HUES48 (cell line): ENCODE measurements at regions not wholly inside any gene's neighbourhood (a gene's known extent, or its start where the extent isn't known, plus 50 kb on each side); places are given as distances from the start of the nearest gene placed in this dataset.

Source experiments
- H3K27ac ChIP-seq: one replicate; pipeline ENCODE4 v1.7.0; 2013; ENCODE audit warnings: low read depth, low read length, inconsistent platforms
- H3K27me3 ChIP-seq: 2 replicates; pipeline ENCODE4 v1.6.1; 2013; ENCODE audit warnings: mild to moderate bottlenecking, low read length; ENCODE audit not compliant: control insufficient read depth, insufficient read depth
- H3K36me3 ChIP-seq: 2 replicates; pipeline ENCODE4 v1.6.1; 2013; ENCODE audit warnings: low read length; ENCODE audit not compliant: control insufficient read depth, insufficient read depth
- H3K4me1 ChIP-seq: 2 replicates; pipeline ENCODE4 v1.6.1; 2013; ENCODE audit warnings: mild to moderate bottlenecking, low read length; ENCODE audit not compliant: control insufficient read depth, insufficient read depth
- H3K4me3 ChIP-seq: 2 replicates; pipeline ENCODE4 v1.5.1; 2013; ENCODE audit warnings: mild to moderate bottlenecking, low read depth, low read length
- H3K9ac ChIP-seq: 2 replicates; pipeline ENCODE4 v1.6.1; 2013; ENCODE audit warnings: mild to moderate bottlenecking, low read depth, low read length, moderate library complexity
- H3K9me3 ChIP-seq: 2 replicates; pipeline ENCODE4 v1.6.1; 2013; ENCODE audit warnings: low read length; ENCODE audit not compliant: control insufficient read depth, insufficient read depth

- H3K9ac ChIP-seq = no peak overlapping the region
- no peaks in the 10 kb centered on the region for H3K36me3 ChIP-seq
- H3K27me3 ChIP-seq = no peaks in the 10 kb centered on the region
- H3K4me3 ChIP-seq = no peak overlapping the region
- peaks cover 9% of the 10 kb centered on the region for H3K4me1 ChIP-seq
- H3K9me3 ChIP-seq = no peaks in the 10 kb centered on the region
- no peak overlapping the region for H3K27ac ChIP-seq
Measured at GRCh38 chr4:38600575-38600974, 63.4 kb upstream of the KLF3 start.

- Histone ChIP-seq H3K36me3 (no peaks in the 10 kb centered on the region), H3K27ac (no peak overlapping the region)
Measured at GRCh38 chr4:38601244-38601915, 62.6 kb upstream of the KLF3 start.

GRCh38 chr4:38601916-38602291 lies 62.1 kb upstream of the KLF3 start:
- H3K27me3 ChIP-seq = no peaks in the 10 kb centered on the region
- no peak overlapping the region for H3K9ac ChIP-seq

More at GRCh38 chr4:38601244-38601915, 62.6 kb upstream of the KLF3 start:
- no peak overlapping the region for H3K4me3 ChIP-seq
- no peaks in the 10 kb centered on the region for H3K9me3 ChIP-seq
- no peak overlapping the region for H3K9ac ChIP-seq
- no peaks in the 10 kb centered on the region for H3K27me3 ChIP-seq
- H3K4me1 ChIP-seq = peaks cover 17% of the 10 kb centered on the region

GRCh38 chr4:38603652-38604051 lies 60.3 kb upstream of the KLF3 start:
- H3K9ac ChIP-seq = no peak overlapping the region
- no peaks in the 10 kb centered on the region for H3K27me3 ChIP-seq
- no peak overlapping the region for H3K4me3 ChIP-seq
- no peak overlapping the region for H3K27ac ChIP-seq
- no peaks in the 10 kb centered on the region for H3K36me3 ChIP-seq
- no peaks in the 10 kb centered on the region for H3K9me3 ChIP-seq
- H3K4me1 ChIP-seq = peaks cover 18% of the 10 kb centered on the region

More at GRCh38 chr4:38601916-38602291, 62.1 kb upstream of the KLF3 start:
- Histone ChIP-seq H3K4me1 (peaks cover 18% of the 10 kb centered on the region), H3K36me3 (no peaks in the 10 kb centered on the region), H3K4me3 (no peak overlapping the region), H3K27ac (no peak overlapping the region), H3K9me3 (no peaks in the 10 kb centered on the region)

- Histone ChIP-seq H3K36me3 (no peaks in the 10 kb centered on the region), H3K27me3 (no peaks in the 10 kb centered on the region), H3K4me1 (peaks cover 18% of the 10 kb centered on the region), H3K27ac (no peak overlapping the region), H3K9me3 (no peaks in the 10 kb centered on the region), H3K4me3 (no peak overlapping the region), H3K9ac (no peak overlapping the region)
Measured at GRCh38 chr4:38605181-38605752, 58.7 kb upstream of the KLF3 start.

- peaks cover 21% of the 10 kb centered on the region for H3K4me1 ChIP-seq
- H3K4me3 ChIP-seq = no peak overlapping the region
- H3K9me3 ChIP-seq = no peaks in the 10 kb centered on the region
- H3K36me3 ChIP-seq = no peaks in the 10 kb centered on the region
- H3K27ac ChIP-seq = no peak overlapping the region
- no peak overlapping the region for H3K9ac ChIP-seq
- no peaks in the 10 kb centered on the region for H3K27me3 ChIP-seq
Measured at GRCh38 chr4:38605753-38606586, 58.0 kb upstream of the KLF3 start.

- Histone ChIP-seq H3K27me3 (no peaks in the 10 kb centered on the region), H3K36me3 (no peaks in the 10 kb centered on the region), H3K4me3 (no peak overlapping the region), H3K9ac (no peak overlapping the region), H3K4me1 (peaks cover 21% of the 10 kb centered on the region), H3K9me3 (no peaks in the 10 kb centered on the region), H3K27ac (no peak overlapping the region)
Measured at GRCh38 chr4:38606587-38606905, 57.5 kb upstream of the KLF3 start.

- no peak overlapping the region for H3K9ac ChIP-seq
- no peaks in the 10 kb centered on the region for H3K9me3 ChIP-seq
- H3K27me3 ChIP-seq = no peaks in the 10 kb centered on the region
- no peak overlapping the region for H3K4me3 ChIP-seq
- H3K4me1 ChIP-seq = peaks cover 21% of the 10 kb centered on the region
- no peaks in the 10 kb centered on the region for H3K36me3 ChIP-seq
- no peak overlapping the region for H3K27ac ChIP-seq
Measured at GRCh38 chr4:38609614-38610013, 54.4 kb upstream of the KLF3 start.

GRCh38 chr4:38610521-38610920 lies 53.5 kb upstream of the KLF3 start:
- Histone ChIP-seq H3K9me3 (no peaks in the 10 kb centered on the region), H3K4me1 (peaks cover 13% of the 10 kb centered on the region), H3K9ac (no peak overlapping the region), H3K4me3 (no peak overlapping the region), H3K27me3 (no peaks in the 10 kb centered on the region), H3K36me3 (no peaks in the 10 kb centered on the region), H3K27ac (no peak overlapping the region)

GRCh38 chr4:38610966-38611431 lies 53.0 kb upstream of the KLF3 start:
- H3K4me3 ChIP-seq = no peak overlapping the region
- H3K9ac ChIP-seq = no peak overlapping the region
- peaks cover 8% of the 10 kb centered on the region; the same call in 1 of the 2 replicates for H3K4me1 ChIP-seq
- no peaks in the 10 kb centered on the region for H3K27me3 ChIP-seq
- H3K36me3 ChIP-seq = no peaks in the 10 kb centered on the region
- H3K9me3 ChIP-seq = no peaks in the 10 kb centered on the region
- H3K27ac ChIP-seq = no peak overlapping the region

GRCh38 chr4:38611676-38612075 lies 52.3 kb upstream of the KLF3 start:
- H3K27me3 ChIP-seq = no peaks in the 10 kb centered on the region
- 0 out of 2 replicates have a peak, but pooled peaks cover 3% of the 10 kb centered on the region for H3K4me1 ChIP-seq
- H3K9ac ChIP-seq = no peak overlapping the region
- H3K4me3 ChIP-seq = no peak overlapping the region
- H3K9me3 ChIP-seq = no peaks in the 10 kb centered on the region
- H3K36me3 ChIP-seq = no peaks in the 10 kb centered on the region
- H3K27ac ChIP-seq = no peak overlapping the region
